Aorta (tissue), 5 donors: ENCODE measurements at regions not wholly inside any gene's neighbourhood (a gene's known extent, or its start where the extent isn't known, plus 50 kb on each side); places are given as distances from the start of the nearest gene placed in this dataset.

Source experiments
- ATAC-seq: fragments of 200-7000 bp; cut with Tn5 transposase; one replicate; pipeline ENCODE4 v1.9.1; 2022; ENCODE audit warnings: moderate library complexity; ENCODE audit not compliant: low FRiP score
- DNase-seq, 2 donors: peaks; one replicate each; pipeline ENCODE4 v3.0.0-alpha.2; 2020
- H3K27ac ChIP-seq, 2 donors: one replicate each; pipeline ENCODE4 v1.5.1; 2013; ENCODE audit warnings: low read length in 2 of 2, mild to moderate bottlenecking in 2 of 2, moderate library complexity in 2 of 2, control low read depth in 1 of 2, inconsistent platforms in 1 of 2, low read depth in 1 of 2
- H3K27me3 ChIP-seq, 2 donors: one replicate each; pipeline ENCODE4 v1.6.1; 2013; ENCODE audit warnings: control low read depth in 1 of 2, low read length in 1 of 2, mild to moderate bottlenecking in 1 of 2, moderate library complexity in 1 of 2; ENCODE audit not compliant: insufficient read depth in 2 of 2, control insufficient read depth in 1 of 2
- H3K36me3 ChIP-seq, 2 donors: one replicate each; pipeline ENCODE4 v1.6.1; 2013; ENCODE audit warnings: control low read depth in 1 of 2, low read length in 1 of 2, mild to moderate bottlenecking in 1 of 2; ENCODE audit not compliant: insufficient read depth in 2 of 2, control insufficient read depth in 1 of 2
- H3K4me1 ChIP-seq, 2 donors: one replicate each; pipeline ENCODE4 v1.6.1; 2013; ENCODE audit warnings: low read length in 2 of 2, control low read depth in 1 of 2, mild to moderate bottlenecking in 1 of 2, moderate library complexity in 1 of 2; ENCODE audit not compliant: insufficient read depth in 2 of 2, control insufficient read depth in 1 of 2
- H3K4me3 ChIP-seq, 2 donors: one replicate each; pipeline ENCODE4 v1.5.1; 2013; ENCODE audit warnings: low read length in 2 of 2, control low read depth in 1 of 2, mild to moderate bottlenecking in 1 of 2
- H3K9me3 ChIP-seq: one replicate; pipeline ENCODE4 v1.6.1; 2013; ENCODE audit warnings: mild to moderate bottlenecking, low read length; ENCODE audit not compliant: control insufficient read depth
- WGBS, 2 donors: extraction: QIAGEN DNeasy Blood & Tissue Kit; methylation state at CpG; one replicate each; pipeline ENCODE4 v1.1.7; 2013; 5-methylcytosine and 5-hydroxymethylcytosine counted together
- intact Hi-C, 2 donors: fragments of 100-400 bp; cut with DNase I; formaldehyde crosslinking; loops; one replicate each; pipeline versions ENCODE4 v1.14.2 to v1.15.0; 2022
- donor health status: healthy with polysubstance abuse.
- donor health status: Bipolar disorder and iron deficiency.
- donor health status: DM: no; HTN: no; CAD: no.
- donor health status: DM: no; HTN: no; CAD: no.
- donor health status: DM: yes; HTN: yes; CAD: no.

- no peaks in the 10 kb centered on the region for H3K9me3 ChIP-seq
- H3K27ac ChIP-seq = no peak overlapping the region
- DNase-seq = no peak
- H3K36me3 ChIP-seq = no peaks in the 10 kb centered on the region
- H3K4me3 ChIP-seq = no peak overlapping the region
- WGBS, 2 donors = 83 to 88% methylated on average over 1 of the region's 1 CpG
- no peaks in the 10 kb centered on the region for H3K27me3 ChIP-seq
- intact Hi-C loops = no loop called here
- ATAC-seq = no peak
- no peaks in the 10 kb centered on the region for H3K4me1 ChIP-seq
These were observed 214.5 kb downstream of the SNX18 start for GRCh38 chr5:54732108-54732507.

- Histone ChIP-seq H3K4me3 (no peak overlapping the region), H3K4me1 (peaks cover 0 to 3% of the 10 kb centered on the region in 2 donors), H3K36me3 (no peaks in the 10 kb centered on the region), H3K27ac (no peak overlapping the region), H3K27me3 (no peaks in the 10 kb centered on the region), H3K9me3 (no peaks in the 10 kb centered on the region)
- no peak for DNase-seq
- intact Hi-C loops = loop anchor here in 1 of 2 donors (10.0 kb wide), 1 partner anchor 426 kb away; no protein-coding TSS in a partner anchor
- 96 to 100% methylated on average over 1 of the region's 1 CpG for WGBS, 2 donors
- ATAC-seq = no peak
These were observed 211.0 kb downstream of the SNX18 start for GRCh38 chr5:54728588-54728915.

- intact Hi-C loops = loop anchor here in 1 of 2 donors (10.0 kb wide), 1 partner anchor 427 kb away; no protein-coding TSS in a partner anchor
- Histone ChIP-seq H3K4me1 (peaks cover 0 to 3% of the 10 kb centered on the region in 2 donors), H3K27me3 (no peaks in the 10 kb centered on the region), H3K36me3 (no peaks in the 10 kb centered on the region), H3K27ac (no peak overlapping the region), H3K9me3 (no peaks in the 10 kb centered on the region), H3K4me3 (no peak overlapping the region)
- 90 to 91% methylated on average over 2 of the region's 2 CpGs for WGBS, 2 donors
- ATAC-seq (no peak), DNase-seq (no peak)
These were observed 210.5 kb downstream of the SNX18 start for GRCh38 chr5:54727874-54728587.

GRCh38 chr5:54725391-54726280 lies 208.1 kb downstream of the SNX18 start:
- intact Hi-C loops = loop anchor here in 1 of 2 donors (10.0 kb wide), 1 partner anchor 429 kb away; no protein-coding TSS in a partner anchor
- no peaks in the 10 kb centered on the region for H3K9me3 ChIP-seq
- no peak overlapping the region for H3K4me3 ChIP-seq
- peaks cover 0 to 6% of the 10 kb centered on the region in 2 donors for H3K4me1 ChIP-seq
- H3K27ac ChIP-seq = no peak overlapping the region
- no peaks in the 10 kb centered on the region for H3K27me3 ChIP-seq
- ATAC-seq (no peak), DNase-seq (no peak)
- 47 to 48% methylated on average over 2 of the region's 2 CpGs for WGBS, 2 donors
- no peaks in the 10 kb centered on the region for H3K36me3 ChIP-seq

GRCh38 chr5:54722846-54723433 lies 205.4 kb downstream of the SNX18 start:
- 26 to 46% methylated on average over 6 of the region's 6 CpGs for WGBS, 2 donors
- no peak for ATAC-seq
- no peak for DNase-seq
- no peaks in the 10 kb centered on the region for H3K36me3 ChIP-seq
- H3K4me3 ChIP-seq = no peak overlapping the region
- no peaks in the 10 kb centered on the region for H3K27me3 ChIP-seq
- no peaks in the 10 kb centered on the region for H3K9me3 ChIP-seq
- peaks cover 0 to 7% of the 10 kb centered on the region in 2 donors for H3K4me1 ChIP-seq
- H3K27ac ChIP-seq = no peak overlapping the region
- intact Hi-C loops = loop anchor here (5.0 to 10.0 kb wide), 2 partner anchors 34 to 432 kb away; no protein-coding TSS in a partner anchor

- intact Hi-C loops = loop anchor here (5.0 to 10.0 kb wide), 2 partner anchors 35 to 433 kb away; no protein-coding TSS in a partner anchor
- no peaks in the 10 kb centered on the region for H3K9me3 ChIP-seq
- 78 to 80% methylated on average over 5 of the region's 5 CpGs for WGBS, 2 donors
- no peak overlapping the region for H3K4me3 ChIP-seq
- DNase-seq (no peak), ATAC-seq (no peak)
- H3K4me1 ChIP-seq = peaks cover 0 to 7% of the 10 kb centered on the region in 2 donors
- no peaks in the 10 kb centered on the region for H3K27me3 ChIP-seq
- no peaks in the 10 kb centered on the region for H3K36me3 ChIP-seq
- H3K27ac ChIP-seq = no peak overlapping the region
These were observed 204.5 kb downstream of the SNX18 start for GRCh38 chr5:54721951-54722654.

GRCh38 chr5:54721116-54721515 lies 203.6 kb downstream of the SNX18 start:
- H3K27me3 ChIP-seq = no peaks in the 10 kb centered on the region
- no peak overlapping the region for H3K4me3 ChIP-seq
- H3K9me3 ChIP-seq = no peaks in the 10 kb centered on the region
- intact Hi-C loops = loop anchor here (5.0 to 10.0 kb wide), 2 partner anchors 36 to 434 kb away; no protein-coding TSS in a partner anchor
- DNase-seq (no peak), ATAC-seq (no peak)
- no peaks in the 10 kb centered on the region for H3K36me3 ChIP-seq
- no peak overlapping the region for H3K27ac ChIP-seq
- 0 to 7% methylated on average over 1 of the region's 1 CpG for WGBS, 2 donors
- H3K4me1 ChIP-seq = peaks cover 0 to 8% of the 10 kb centered on the region in 2 donors

GRCh38 chr5:54720341-54720740 lies 202.8 kb downstream of the SNX18 start:
- no peaks in the 10 kb centered on the region for H3K9me3 ChIP-seq
- H3K4me3 ChIP-seq = no peak overlapping the region
- H3K36me3 ChIP-seq = no peaks in the 10 kb centered on the region
- WGBS, 2 donors = 62 to 91% methylated on average over 3 of the region's 3 CpGs
- ATAC-seq (no peak), DNase-seq (no peak)
- peaks cover 0 to 10% of the 10 kb centered on the region in 2 donors for H3K4me1 ChIP-seq
- H3K27ac ChIP-seq = peak overlapping the region in 1 of 2 donors; percentile 82
- intact Hi-C loops = loop anchor here (5.0 to 10.0 kb wide), 2 partner anchors 37 to 434 kb away; no protein-coding TSS in a partner anchor
- H3K27me3 ChIP-seq = no peaks in the 10 kb centered on the region
